HG03457 (cell line): ENCODE measurements at regions not wholly inside any gene's neighbourhood (a gene's known extent, or its start where the extent isn't known, plus 50 kb on each side); places are given as distances from the start of the nearest gene placed in this dataset.
"Not testable (repeated sequence)": the region's sequence is repeated elsewhere in the genome, so short reads cannot be mapped to it uniquely, and the experiment has no call there.

Experiments used
- ATAC-seq: cut with Tn5 transposase; IDR thresholded peaks from one replicate; pipeline ENCODE4 v1.9.1; 2021; ENCODE audit warnings: moderate number of reproducible peaks; ENCODE audit not compliant: unreplicated experiment

DNA sequence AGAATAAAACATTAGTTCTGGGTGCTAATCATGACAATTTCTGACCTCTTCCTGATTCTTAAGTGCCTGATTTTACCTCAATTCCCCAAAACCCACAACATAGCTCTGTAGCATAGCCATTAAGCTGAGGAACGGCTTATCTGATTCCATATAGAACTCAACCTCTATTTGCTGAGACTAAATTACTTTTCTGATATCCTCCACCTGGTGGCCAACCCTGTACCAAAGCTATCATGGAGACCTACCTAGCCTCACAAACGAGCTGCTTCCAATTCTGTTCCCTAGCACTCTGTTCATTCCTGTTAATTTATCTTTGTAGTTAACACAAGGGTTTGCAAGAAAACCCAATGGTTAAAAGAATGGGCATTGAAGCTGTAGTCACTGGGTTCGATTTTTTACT is 245.2 kb downstream of the PLOD2 start:
- no peak for ATAC-seq

DNA sequence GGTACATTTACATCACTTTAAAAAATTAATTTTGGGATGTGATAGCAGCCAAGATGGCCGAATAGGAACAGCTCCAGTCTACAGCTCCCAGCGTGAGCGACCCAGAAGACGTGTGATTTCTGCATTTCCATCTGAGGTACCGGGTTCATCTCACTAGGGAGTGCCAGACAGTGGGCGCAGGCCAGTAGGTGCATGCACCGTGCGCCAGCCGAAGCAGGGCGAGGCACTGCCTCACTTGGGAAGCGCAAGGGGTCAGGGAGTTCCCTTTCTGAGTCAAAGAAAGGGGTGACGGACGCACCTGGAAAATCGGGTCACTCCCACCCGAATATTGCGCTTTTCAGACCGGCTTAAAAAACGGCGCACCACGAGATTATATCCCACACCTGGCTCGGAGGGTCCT is 233.2 kb downstream of the PLOD2 start:
- not testable (repeated sequence) for ATAC-seq

DNA sequence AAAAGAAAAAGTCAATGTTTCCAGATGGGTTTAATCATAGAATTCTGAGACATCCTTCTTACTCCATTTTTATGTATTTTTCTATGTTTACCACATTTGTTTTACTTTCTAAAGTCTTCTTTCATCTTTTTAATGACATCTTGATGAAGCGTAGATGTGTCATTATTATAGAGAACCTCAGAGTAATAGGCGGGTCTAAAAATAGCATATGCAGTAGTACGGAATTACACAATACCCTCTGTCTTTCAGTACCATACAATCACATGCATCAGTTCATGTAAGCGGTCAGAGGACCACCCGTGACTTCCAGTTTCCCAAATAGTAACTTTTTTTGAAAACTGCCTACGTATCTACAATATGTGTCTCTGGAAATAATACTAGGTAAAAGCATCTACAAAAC is 224.0 kb downstream of the PLOD2 start:
- ATAC-seq, result no peak

DNA sequence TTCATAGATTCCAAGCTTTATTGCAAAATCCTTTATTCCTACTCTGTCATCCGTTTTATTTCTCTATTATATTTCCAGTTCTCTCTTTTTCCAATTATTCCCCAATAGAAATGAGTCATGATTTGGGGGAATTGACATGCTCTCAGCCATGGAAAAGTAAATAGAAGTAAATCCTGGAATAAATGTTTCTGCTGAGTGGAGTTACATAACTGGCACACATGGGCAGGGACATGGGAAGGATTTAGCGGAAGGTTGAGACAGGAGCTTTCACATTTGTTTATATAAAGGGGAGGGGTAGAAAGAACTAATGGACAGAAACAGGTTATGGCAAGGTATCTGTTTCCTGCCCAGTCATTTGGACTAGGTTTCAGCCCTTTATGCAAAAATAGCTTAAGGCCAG is 221.6 kb downstream of the PLOD2 start:
- ATAC-seq, result no peak

DNA sequence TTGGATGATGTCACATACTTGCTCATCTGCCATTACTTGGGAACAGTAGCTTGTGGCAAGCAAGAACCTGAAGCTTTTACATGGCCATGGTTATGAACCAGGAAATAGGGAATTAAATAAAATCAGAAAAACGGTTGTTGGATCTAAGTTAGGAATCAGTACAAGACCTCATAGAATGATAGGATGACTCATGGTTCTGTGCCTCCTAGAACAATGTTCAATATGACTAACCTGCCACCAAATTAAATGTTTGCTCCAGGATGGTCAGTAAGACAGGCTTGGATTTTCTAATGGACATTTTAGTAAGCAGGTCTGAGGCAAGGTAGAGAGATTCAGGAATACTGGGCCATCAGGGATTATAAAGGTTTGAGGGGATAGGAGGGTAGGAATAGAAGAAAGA is 218.9 kb downstream of the PLOD2 start:
- no peak for ATAC-seq

DNA sequence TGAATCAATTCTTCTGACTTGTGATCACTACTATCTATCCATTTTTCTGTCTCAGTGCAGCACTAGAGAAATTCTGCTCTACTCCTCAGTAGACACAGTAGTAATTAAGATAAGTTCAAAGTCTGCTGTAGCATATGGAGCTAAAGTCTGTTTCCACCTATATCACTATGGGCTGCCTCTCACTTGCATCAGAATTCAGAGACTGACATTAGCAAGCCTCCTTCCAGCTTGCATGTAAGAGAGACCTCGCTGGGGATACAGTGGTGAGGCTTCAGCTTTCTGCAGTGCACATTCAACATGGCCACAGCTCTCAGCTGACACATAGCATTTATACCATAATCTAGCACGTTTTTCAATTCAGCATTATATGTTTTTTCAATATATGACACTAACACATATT is 217.0 kb downstream of the PLOD2 start:
- no peak for ATAC-seq

DNA sequence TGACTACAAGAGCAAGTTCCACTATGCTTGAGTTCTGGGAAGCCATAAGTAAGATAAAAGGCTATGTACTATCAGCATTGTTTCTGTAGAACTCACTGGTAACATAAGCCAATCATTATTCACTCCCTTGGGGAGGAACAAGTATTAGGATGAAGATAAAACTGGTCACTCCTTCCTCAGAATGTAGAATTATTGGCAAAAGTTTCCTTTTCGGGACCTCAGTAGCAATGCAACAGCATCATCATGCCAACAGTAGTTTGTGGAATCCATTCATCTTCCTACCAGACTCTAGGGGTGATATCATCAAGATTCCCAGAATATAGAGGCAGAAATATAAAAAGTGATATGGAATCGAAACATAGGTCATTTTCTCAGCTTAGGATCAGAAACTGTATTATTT is 209.5 kb downstream of the PLOD2 start:
- no peak for ATAC-seq

DNA sequence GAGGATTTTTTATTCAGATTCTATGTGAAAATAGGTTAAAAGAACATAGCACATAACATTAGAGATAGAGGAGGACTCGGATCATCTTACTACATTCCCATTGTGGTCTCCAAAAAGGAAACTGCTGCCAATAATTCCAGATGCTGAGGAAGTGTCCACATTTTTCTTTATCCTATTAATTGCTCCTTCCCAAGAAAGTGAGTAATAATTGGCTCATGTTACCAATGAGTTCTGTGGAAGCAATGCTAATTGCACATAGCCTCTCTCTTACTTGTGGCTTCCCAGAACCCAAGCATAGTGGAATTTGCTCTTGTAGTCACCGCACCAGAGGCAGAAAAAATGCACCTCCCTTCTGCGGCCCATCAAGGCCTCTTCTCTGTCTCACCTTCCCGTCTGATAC is 208.4 kb downstream of the PLOD2 start:
- no peak for ATAC-seq

DNA sequence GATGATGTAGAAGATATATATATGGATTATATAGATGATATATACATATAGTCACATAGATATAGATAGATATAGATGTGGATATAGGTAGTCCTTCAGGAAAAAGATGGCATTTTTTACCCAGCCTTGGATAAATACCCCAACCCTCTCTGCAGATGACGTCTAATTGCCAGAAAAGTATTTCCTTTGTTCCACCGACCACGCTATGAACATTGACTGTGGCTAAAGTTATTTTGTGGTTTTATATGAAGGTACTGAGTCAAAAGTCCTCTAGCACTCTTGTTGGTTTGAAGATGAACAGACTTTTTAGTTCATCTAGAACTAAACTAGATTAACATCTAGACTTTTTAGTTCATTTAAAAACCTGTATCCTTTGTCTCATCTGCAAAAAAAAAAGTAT is 207.7 kb downstream of the PLOD2 start:
- ATAC-seq, result no peak

DNA sequence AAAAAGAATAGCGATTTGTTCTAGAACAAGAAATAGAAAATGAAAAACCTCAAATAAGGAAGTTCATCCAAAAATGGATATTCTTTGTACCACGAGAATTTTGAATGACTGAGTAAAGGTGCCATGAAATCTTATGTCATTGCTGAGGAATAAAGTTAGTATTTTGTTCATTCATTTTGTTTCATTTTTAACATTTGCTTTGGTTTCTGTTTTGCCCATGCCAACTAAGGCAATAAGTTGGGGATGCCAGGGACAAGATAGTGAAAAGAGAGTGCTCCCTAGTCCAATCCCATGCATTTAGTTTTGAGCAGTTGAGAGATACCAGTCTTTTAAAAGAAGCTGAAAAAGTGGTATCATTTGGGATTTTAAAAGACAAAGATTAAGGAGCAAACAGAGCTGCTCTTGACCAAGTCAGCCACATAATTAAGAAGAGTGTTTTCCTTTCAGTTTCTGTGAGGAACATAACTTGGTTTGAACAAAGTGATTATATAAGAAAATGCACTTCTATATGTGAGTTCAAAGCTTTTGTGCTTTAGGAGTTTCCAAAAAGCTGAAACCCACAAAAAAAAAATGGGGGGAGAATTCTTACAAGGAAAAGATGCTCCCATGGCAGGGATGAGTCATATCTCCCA is 201.4 kb downstream of the PLOD2 start:
- no peak for ATAC-seq

DNA sequence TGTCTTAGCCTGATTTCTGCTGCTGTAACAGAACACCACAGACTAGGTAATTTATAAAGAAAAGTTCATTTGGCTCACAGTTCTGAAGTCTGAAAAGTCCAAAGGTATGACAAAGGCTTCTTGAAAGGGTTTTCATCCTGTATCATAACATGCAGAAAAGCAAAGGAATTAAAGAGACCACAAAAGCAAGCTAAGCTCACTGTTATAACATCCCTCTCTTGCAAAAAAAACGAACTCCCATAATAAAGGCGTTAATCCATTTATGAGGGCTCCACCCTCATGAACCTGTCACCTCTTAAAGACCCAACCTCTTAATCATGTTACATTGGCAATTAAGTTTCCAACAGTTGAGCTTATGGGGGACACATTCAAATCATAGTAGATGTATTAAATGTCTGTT is 197.9 kb downstream of the PLOD2 start:
- ATAC-seq, result no peak

DNA sequence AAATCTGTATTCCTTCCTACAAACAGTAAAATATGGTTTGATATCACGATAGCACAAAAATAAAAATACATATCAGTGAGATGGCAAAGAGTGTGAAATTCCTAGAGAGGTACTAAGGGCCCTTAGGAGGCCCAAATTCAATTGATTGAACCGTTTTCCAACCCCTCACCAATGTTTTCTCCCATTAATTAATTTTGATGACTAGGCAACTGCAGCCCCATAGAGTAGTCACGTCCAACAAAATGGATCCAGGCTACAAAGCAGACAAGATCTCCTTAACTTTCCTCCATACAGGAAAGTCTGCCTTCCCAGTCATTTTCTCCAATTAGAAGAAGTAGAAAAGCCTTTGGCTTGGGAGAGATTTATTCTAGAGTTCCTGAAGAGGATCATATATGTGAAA is 193.9 kb downstream of the PLOD2 start:
- no peak for ATAC-seq

DNA sequence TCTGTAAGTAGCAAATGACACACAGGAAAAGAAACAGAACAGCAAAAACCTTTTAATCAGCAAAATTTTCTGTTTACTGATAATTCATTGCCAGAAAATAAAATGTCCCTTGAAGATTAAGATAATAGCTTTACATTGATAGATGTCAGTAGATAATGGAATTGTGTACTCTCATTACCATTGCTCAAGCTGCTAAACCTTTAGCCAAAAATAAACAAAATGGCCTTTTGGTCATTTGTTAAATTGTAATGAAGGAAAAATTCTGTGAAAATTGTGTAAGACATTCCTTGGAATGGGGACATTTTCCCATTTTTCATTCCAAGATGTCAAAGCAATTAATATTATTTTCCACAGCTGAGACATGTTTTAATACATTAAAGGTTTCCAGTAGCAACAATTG is 189.8 kb downstream of the PLOD2 start:
- ATAC-seq, result no peak

DNA sequence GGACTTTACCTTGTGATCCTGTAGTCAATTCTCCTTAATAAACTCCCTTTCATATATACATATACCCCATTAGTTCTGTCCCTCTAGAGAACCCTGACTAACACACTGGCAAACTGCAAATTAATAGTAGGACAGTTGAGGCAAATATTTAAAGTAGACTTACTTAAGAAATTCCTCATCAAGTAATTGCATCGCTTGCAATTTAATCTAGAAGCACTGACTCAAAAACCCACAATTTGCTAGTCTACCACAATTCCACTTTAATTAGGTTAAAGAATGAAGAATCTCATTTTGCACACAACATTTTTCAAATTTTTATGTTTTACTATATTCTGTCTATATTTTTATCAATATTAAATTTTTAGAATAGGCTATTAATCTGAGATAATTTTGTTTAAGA is 188.1 kb downstream of the PLOD2 start:
- no peak for ATAC-seq

DNA sequence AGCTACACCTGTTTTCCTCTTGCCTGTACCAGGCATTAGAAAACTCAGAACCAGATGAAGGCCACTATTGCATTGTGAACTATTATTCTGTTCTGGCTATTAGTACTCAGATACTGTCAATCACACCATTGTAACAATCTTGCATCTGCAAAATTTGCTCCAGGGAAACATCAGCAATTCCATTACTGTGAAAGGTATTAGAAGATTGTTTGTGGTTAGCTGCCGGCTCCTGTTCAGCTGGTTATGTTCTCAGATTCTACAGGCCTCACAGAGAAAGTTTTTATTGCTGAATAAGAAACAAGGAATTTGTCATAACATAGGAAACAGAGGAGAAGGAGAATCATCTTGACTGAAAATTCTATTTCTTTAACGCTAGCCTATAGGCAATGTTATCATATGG is 179.9 kb downstream of the PLOD2 start:
- no peak for ATAC-seq

DNA sequence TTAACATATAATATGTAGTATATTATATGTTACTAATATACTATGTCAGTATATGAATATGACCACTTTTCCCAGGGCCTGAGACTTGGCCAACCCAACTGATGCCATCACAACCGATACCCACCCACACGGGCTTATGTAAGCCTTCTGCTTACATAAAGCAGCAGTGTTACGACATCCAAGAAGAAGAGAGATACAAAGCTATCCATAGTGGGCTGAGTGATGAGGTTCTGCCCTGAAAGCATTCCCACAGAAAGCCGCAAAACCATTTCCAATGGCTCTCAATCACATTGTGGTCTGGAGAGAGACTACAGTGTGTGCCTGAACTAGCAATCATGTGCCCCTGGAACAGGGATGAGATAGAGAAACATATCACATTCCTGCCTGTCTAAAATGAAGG is 177.9 kb downstream of the PLOD2 start:
- no peak for ATAC-seq
